ENCODE measurements at regions not wholly inside any gene's neighbourhood (a gene's known extent, or its start where the extent isn't known, plus 50 kb on each side); places are given as distances from the start of the nearest gene placed in this dataset.

DNA sequence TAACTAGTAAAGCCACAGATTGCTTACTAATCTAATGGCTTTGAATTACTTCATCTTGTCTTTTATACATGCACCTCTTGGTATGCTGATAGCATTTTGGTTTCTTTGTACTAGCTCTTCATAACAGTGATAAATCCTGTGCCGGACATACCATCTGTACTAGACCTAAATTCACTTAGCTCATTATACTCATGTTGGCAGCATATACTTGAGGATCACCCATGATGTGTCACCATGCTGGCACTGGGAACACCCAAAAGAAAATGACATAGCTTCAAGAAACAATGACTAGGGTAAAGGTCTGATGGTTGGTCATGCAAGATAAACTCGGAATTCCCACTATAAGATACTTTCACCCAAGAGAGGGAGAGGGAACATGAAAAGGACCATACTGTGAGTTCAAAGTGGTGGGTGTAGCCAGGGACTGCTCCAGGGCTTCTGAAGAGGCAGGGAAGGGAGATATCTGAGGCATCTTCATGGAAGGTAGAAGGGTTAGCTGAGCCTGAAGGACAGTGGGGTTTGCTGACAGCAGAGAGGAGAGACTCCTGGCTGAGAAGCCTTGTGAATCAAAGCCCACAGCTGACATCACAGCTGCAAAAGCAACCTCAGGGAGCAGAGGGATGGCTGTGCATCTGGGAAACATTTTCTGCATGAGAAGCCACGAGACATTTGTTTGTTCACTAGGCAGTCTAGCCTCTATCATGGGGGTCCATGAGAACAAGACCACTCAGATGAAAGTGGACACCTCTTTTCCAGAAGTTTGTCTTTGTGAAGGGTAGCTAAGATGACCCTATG is 314.2 kb downstream of the RAB28 start:
- no peak overlapping the region for H3K4me3 ChIP-seq (ENCODE audit: low read depth, low read length)
- no peak for TF ChIP-seq CTCF (IDR thresholded peaks at IDR 0.05; ENCODE audit: insufficient read depth, low read length)
- DNase-seq (ENCODE audit: low read depth), result no peak

- DNase-seq (ENCODE audit: low read depth), result no peak
- no peak for TF ChIP-seq CTCF (IDR thresholded peaks at IDR 0.05; ENCODE audit: insufficient read depth, low read length)
- no peak overlapping the region for H3K4me3 ChIP-seq (ENCODE audit: low read depth, low read length)
These were observed 315.8 kb downstream of the RAB28 start for GRCh38 chr4:13168326-13168725.

DNA sequence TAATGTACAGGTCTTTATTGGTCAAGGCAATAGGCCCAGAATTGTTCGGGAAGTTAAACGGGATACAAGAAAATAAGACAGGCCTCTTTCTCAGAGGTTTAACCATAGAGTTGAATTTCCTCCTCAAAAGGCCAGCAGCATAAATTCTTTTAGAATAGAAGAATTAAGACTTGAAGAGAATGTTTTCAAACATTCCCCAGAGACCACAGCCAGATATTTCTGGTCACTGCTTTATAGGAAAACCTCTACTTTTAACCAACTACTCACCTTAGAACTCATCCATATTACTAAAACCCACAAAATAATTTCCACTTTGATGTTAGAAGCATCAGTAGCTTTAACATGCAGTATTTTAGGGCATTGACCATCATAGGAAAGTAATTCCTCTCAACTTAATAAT is 317.9 kb downstream of the RAB28 start:
- no peak for TF ChIP-seq CTCF (IDR thresholded peaks at IDR 0.05; ENCODE audit: insufficient read depth, low read length)
- DNase-seq (ENCODE audit: low read depth), result no peak
- no peak overlapping the region for H3K4me3 ChIP-seq (ENCODE audit: low read depth, low read length)

DNA sequence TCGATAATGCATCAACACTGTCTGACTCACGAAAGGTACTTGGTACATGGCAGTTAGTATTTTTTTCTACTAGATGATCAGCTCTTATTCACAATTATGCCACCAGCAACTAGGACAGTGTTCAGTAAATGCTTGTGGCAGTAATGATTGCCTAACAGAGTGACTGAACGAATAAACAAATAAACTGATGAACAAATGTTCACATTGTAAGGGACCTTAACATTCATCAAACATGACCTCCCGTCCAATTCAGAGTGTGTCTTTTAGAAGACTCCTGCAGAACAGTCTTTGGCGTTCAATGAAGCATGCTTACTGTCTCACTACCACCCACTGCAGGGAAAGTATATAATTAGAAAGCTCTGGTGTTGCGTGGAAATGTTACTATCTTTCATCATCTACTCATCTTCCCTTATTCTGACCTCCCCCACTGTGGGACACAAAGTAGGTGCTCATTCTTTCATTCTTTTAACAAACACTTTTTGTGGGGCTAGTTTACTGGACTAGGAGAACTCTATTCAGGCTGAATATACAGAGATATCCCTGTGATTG is 319.3 kb downstream of the RAB28 start:
- H3K4me3 ChIP-seq (ENCODE audit: low read depth, low read length), result no peak overlapping the region
- no peak for TF ChIP-seq CTCF (IDR thresholded peaks at IDR 0.05; ENCODE audit: insufficient read depth, low read length)
- DNase-seq (ENCODE audit: low read depth), result no peak

DNA sequence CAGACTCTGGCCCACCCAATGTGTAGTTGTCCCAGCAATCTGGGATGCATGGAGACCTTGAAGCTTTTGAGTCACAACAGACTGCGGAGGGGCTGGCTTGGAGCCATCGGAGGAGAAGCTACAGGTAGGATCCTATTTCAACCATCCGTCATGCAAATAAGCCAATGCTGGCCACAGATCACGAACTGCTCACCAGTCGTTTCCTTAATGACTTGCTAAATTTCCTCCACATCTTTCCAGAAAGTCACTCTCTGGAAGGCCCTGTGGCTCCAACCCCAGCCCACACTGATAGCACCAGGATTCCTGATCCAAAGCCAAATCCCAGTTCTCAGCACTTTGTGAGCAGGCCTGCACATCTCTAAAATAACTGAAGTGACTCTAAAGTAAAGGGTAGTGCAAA is 321.3 kb downstream of the RAB28 start:
- peak; percentile 26 for DNase-seq (ENCODE audit: low read depth)
- no peak overlapping the region for H3K4me3 ChIP-seq (ENCODE audit: low read depth, low read length)
- no peak for TF ChIP-seq CTCF (IDR thresholded peaks at IDR 0.05; ENCODE audit: insufficient read depth, low read length)

DNA sequence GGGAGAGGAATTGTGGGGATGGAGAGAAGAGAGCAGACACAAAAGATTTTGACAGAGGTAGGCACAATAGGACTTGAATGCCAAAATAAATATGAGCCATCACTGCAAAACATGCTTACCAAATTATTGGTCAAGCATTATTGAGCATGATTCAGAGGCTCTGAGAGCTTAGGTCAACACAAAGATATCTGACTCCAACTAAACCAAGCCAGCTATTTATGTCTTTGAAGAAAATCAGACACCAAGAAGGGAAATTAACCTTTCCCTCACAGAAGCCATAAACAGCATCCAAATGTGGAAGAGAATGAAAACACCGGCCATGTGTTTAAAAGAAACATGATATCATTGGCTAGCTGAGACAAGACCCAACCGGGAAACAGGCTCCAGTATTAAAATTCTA is 323.2 kb downstream of the RAB28 start:
- peak; percentile 42 for DNase-seq (ENCODE audit: low read depth)
- TF ChIP-seq CTCF (IDR thresholded peaks at IDR 0.05; ENCODE audit: insufficient read depth, low read length), result no peak
- H3K4me3 ChIP-seq (ENCODE audit: low read depth, low read length), result no peak overlapping the region
